GM21447 (cell line): ENCODE measurements at regions not wholly inside any gene's neighbourhood (a gene's known extent, or its start where the extent isn't known, plus 50 kb on each side); places are given as distances from the start of the nearest gene placed in this dataset.

Source experiments
- ATAC-seq: cut with Tn5 transposase; IDR thresholded peaks from one replicate; pipeline ENCODE4 v1.9.1; 2021; ENCODE audit not compliant: unreplicated experiment

- ATAC-seq = no peak
Observed at GRCh38 chr14:35989736-35990135, 163.6 kb downstream of the BRMS1L start.

DNA sequence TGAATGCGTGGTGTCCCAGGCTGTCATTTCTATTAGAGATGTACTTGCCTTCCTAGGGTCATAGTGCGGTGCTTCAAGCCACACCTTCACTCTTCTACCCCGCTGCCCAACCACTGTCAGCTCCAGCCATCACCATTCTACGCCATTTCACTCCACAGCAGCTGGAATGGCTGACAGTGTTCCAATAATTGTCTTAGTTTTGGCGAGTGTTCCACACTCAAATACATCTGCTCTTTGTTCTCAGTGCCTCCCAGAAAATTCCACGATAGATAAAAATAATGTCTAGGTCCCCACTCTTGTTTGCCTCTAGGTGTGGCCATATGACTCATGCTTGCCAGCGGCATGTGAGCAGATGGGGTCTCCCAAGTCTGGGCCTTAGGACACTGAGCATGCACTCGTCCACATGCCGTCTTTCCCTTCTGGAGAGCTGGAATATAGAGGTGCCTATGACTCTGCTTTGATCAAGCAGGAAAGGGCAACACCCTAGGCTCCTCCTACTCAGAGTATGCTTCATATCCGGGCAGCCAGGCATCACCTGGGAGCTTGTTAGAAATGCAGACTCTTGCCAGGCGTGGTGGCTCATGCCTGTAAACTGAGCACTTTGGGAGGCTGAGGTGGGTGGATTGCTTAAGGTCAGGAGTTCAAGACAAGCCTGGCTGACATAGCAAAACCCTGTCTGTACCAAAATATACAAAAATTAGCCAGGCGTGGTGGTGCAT is 163.0 kb downstream of the BRMS1L start:
- no peak for ATAC-seq

DNA sequence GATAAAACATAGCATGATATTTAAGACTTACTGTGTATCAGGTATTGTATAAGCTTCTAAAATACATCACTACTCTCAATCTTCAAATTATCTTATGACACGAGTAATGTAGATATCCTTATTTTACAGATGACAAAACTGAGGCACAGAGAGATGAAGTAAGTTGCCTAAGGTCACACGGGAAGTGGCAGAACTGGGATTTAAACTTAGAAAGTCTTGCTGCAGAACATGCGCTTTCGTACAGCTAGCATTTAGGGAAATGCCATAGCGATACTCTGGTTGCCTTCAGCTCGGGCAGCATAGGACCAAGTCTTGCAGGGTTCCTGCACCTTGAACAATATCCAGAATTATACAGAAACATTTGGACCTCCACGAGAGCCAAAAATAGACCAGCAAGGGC is 162.4 kb downstream of the BRMS1L start:
- ATAC-seq = no peak

DNA sequence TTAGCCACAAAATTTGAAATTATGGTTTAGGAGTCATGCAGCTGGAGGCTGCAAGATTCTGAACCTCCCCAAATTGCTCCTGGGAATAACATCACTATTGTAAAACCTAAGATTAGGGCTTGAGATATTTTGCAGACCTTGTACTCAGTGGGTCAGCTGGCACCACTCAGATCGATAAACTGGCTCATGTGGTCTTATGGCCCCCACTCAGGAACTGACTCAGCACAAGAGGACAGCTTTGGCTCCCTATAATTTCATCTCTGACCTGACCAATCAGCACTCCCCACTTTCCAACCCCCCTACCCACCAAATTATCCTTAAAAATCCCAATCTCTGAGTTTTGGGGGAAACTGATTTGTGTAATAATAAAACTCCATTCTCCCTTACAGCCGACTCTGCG is 161.6 kb downstream of the BRMS1L start:
- ATAC-seq = no peak

DNA sequence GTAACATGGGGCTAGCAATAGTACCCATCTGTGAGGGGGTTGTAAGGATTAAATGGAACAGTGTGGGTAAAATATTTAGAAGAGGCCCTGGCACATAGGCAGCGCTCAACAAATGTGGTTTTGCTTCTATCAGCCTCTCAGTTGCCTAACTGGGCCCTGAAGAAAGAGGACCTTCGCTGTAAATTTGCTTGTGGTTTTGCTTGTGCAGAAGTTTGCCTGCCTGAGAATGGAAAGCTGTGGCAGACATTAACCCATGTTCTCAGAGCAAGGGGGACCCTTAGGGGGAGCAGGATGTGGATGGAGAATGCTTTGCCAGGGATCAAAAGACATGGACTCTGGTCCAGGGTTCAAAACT is 160.1 kb downstream of the BRMS1L start:
- ATAC-seq = peak; percentile 73

- ATAC-seq = no peak
Observed at GRCh38 chr14:35985474-35986218, 159.5 kb downstream of the BRMS1L start.

- no peak for ATAC-seq
Observed at GRCh38 chr14:35979531-35979930, 153.4 kb downstream of the BRMS1L start.

DNA sequence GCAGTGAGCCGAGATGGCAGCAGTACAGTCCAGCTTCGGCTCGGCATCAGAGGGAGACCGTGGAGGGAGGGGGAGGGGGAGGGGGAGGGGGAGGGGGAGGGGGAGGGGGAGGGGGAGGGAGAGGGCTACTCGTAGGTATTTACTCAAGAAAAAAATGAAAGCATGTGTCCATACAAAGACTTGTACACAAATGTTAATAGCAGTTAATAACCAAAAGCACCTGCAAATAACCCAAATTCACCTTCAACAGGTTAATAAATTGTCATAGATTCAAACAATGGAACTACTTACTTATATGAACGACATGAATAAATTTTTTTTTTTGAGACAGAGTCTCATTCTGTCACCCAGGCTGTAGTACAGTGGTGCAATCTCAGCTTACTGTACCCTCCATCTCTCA is 152.4 kb downstream of the BRMS1L start:
- ATAC-seq = no peak

GRCh38 chr14:35975814-35976213 is 149.7 kb downstream of the BRMS1L start:
- ATAC-seq = no peak

GRCh38 chr14:35973770-35974169 is 147.6 kb downstream of the BRMS1L start:
- no peak for ATAC-seq

GRCh38 chr14:35971965-35972630 is 146.0 kb downstream of the BRMS1L start:
- no peak for ATAC-seq

DNA sequence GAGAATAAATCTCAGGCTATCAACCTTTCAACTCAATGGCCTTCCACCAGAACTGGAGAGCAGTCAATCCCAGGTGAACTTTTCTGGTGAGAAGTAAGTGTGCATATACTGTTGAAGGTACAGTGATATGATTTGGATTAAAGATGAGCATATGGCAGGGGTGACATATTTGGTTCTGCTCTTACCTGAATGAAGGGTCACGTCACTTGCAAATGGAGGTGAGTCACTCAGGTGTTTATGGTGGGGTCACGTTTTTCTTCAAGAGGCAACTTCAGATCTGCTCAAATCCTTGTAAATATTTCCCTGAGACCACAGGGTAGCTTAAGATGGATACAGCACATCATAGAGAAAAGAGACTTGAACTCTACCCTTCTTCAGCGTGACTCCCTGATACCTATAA is 143.2 kb downstream of the BRMS1L start:
- no peak for ATAC-seq

- ATAC-seq = no peak
Observed at GRCh38 chr14:35965400-35965799, 139.3 kb downstream of the BRMS1L start.

DNA sequence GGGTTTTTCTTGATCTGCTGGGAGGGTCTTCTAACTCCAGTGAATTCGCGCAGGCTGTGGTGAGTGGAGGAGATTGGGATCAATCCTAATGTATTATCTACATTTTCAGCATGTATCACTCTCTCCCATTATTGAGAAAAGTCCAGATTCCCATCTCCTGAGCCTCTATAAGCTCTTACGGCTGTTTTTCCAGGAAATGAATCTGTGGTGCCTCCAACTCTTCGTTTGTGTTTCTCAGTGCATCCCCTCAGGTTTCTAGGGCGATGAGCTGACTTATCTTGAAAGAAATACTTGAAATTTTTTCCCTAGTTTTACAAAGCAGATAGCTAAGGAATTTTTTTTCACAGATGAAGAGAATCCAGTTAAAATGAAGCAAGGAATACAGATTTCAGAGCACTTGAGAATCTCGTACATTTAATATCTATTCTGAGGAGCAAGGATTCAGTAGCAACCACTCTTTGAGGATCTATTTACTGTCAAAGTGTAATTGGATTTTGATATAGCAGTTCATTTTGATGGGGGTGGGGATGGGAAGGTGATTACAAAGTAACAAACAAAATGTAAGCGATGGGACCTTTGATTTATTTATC is 138.7 kb downstream of the BRMS1L start:
- ATAC-seq = no peak

DNA sequence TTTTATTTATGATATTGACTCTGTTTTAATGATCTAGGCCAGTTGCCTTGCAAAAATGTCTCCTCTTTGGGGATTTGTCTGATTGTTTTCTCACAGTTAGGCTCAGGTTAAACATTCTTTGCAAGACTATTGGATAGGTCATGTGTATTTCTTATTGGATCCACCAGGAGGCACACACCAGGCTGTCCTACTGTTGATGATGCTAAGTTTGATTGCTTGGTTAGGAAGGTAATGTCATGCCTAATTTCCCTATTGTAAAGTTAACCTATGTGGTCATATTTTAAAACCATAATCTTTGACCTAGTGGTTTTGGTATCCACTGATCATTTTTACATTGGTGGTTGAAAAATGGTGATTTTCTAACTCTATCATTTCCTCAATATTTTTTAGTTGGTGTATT is 137.1 kb downstream of the BRMS1L start:
- no peak for ATAC-seq

DNA sequence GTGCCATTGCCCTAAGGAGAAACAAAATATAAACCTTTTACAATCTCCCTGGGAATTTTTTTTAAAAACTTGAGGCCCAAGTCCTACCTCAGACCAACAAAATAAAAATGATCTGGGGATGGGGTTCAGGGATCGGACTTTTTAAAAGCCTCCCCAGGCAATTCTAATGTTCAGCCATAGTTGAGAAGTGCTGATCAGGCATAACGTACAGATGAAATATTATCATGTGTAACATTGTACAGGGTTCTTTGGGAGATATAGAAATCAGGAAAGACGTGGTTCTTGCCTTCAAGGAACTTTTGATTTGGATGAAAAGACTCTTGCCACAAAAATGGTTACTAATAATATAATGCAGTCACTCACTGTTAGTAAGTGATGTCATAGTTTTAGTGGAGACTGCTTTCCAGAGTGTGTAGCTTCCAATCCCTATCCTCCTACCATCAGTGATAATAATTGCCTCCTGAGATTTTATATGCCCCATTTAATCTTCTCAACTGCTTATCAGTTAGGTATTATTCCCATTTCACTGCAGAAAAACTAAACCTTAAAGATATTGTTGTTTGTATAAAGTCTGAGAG is 135.6 kb downstream of the BRMS1L start:
- no peak for ATAC-seq

DNA sequence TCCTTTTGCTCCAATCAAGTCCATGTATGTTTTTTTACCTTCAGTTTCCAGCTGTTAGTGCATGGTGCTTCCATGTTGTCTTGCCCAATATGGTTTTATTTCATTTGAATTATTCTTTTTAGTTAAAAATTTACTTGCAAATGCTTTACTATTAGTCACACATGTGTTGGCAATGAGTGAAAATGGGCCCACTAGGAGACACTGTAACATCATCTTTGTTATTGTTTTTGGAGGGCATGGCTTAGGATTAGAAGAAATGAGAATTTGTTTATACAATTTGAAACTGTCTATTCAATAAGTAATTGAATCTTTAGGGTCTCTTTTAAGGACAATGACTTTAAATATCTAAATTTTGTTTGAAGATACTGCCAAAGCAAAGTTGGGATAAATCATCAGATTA is 133.7 kb downstream of the BRMS1L start:
- no peak for ATAC-seq

DNA sequence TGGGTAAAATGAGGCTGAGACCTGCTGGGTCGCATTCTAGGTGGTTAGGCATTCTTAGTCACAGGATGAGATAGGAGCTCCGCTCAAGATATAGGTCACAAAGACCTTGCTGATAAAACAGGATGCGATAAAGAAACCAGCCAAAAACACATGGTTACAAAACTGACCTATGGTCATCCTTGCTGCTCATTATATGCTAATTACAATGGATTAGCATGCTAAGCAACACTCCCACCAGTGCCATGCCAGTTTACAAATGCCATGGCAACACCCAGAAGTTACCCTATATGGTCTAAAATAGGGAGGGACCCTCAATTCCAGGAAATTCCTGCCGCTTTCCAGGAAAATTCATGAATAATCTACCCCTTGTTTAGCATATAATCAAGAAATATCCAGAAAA is 132.4 kb downstream of the BRMS1L start:
- ATAC-seq = no peak

GRCh38 chr14:35956376-35957085 is 130.4 kb downstream of the BRMS1L start:
- no peak for ATAC-seq

- ATAC-seq = no peak
Observed at GRCh38 chr14:35952584-35952983, 126.4 kb downstream of the BRMS1L start.
